Right lobe of liver (tissue), 6 donors: ENCODE measurements at regions not wholly inside any gene's neighbourhood (a gene's known extent, or its start where the extent isn't known, plus 50 kb on each side); places are given as distances from the start of the nearest gene placed in this dataset.

Source experiments
- ATAC-seq, 4 donors: fragments of 200-7000 bp; cut with Tn5 transposase; one replicate each; pipeline ENCODE4 v1.9.1; 2020; ENCODE audit warnings: mild to moderate bottlenecking in 4 of 4, moderate library complexity in 4 of 4
- DNase-seq, 3 donors: peaks; one replicate each; pipeline ENCODE4 v3.0.0-alpha.2; 2020
- H3K27ac ChIP-seq, 3 donors: fragments of 200-600 bp; one replicate each; pipeline ENCODE4 v1.8.0; 2022
- H3K27me3 ChIP-seq, 2 donors: fragments of 200-600 bp; one replicate each; pipeline ENCODE4 v1.8.0; 2022
- H3K36me3 ChIP-seq, 4 donors: fragments of 200-600 bp; sonication (generic) in 1 of 4; one replicate each; pipeline versions ENCODE4 v1.5.1 to v1.8.0; 2017 to 2022; ENCODE audit warnings: control low read depth in 1 of 4
- H3K4me1 ChIP-seq, 4 donors: fragments of 200-600 bp; sonication (generic) in 1 of 4; one replicate each; pipeline versions ENCODE4 v1.5.1 to v1.8.0; 2017 to 2022; ENCODE audit warnings: control low read depth in 1 of 4
- H3K4me3 ChIP-seq, 3 donors: fragments of 200-600 bp; one replicate each; pipeline ENCODE4 v1.8.0; 2022
- H3K9me3 ChIP-seq, 4 donors: fragments of 200-600 bp; sonication (generic) in 1 of 4; one replicate each; pipeline versions ENCODE4 v1.5.1 to v1.8.0; 2017 to 2022; ENCODE audit warnings: control low read depth in 1 of 4
- CTCF ChIP-seq, 4 donors: fragments of 200-600 bp in 3 of 4; fragments of 450-650 bp in 1 of 4; IDR thresholded peaks; one replicate each; pipeline versions ENCODE4 v1.5.1 to v1.8.0; 2016 to 2022; ENCODE audit warnings: antibody characterized with exemption in 4 of 4, mild to moderate bottlenecking in 2 of 4
- POLR2A ChIP-seq: fragments of 450-650 bp; IDR thresholded peaks from one replicate; pipeline ENCODE4 v1.6.1; 2017; ENCODE audit warnings: antibody characterized with exemption, mild to moderate bottlenecking
- WGBS: methylation state at CpG from one replicate; pipeline ENCODE4 v1.1.6; 2018; ENCODE audit warnings: low coverage, low lambda C conversion rate; ENCODE audit not compliant: insufficient coverage; ENCODE audit errors: missing lambda C conversion rate; 5-methylcytosine and 5-hydroxymethylcytosine counted together
- intact Hi-C, 2 donors: fragments of 100-400 bp; cut with DNase I; formaldehyde crosslinking; loops; one replicate each; pipeline versions ENCODE4 v1.11.2 to v1.14.1; 2022
- donor health status: DM: no; HTN: yes; CAD: no.
- donor health status: DM: no; HTN: no; CAD: no.
- donor health status: DM: no; HTN: no; CAD: no.
- donor health status: DM: no; HTN: yes; CAD: no.
- donor health status: DM: no; HTN: yes; CAD: no.

DNA sequence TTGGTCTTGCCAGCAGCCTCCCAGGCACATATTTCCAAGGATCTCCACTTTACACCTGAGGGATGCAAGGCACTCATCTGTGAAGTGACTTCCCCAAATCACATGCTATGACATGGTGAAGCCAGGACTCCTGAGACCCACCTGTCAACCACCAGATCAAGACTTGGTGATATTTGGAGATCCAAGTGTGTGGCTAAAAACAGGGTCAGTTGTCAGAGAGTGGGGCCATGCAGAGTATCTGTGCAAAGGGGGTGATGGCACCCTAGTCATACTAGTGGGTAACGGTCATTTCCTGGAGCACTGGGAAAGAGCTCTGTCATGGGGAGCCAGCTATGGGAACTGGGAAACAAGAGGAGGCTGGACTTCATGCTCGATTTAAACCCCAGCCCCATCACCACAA, 218.4 kb upstream of the IRS2 start:
- intact Hi-C loops, result no loop called here
- Histone ChIP-seq H3K4me1 (peaks cover 0 to 6% (median 0%) of the 10 kb centered on the region in 4 donors), H3K9me3 (no peaks in the 10 kb centered on the region), H3K27ac (no peak overlapping the region), H3K36me3 (no peaks in the 10 kb centered on the region), H3K27me3 (no peaks in the 10 kb centered on the region), H3K4me3 (no peak overlapping the region)
- 94% methylated on average over 2 of the region's 2 CpGs for WGBS
- no peak for DNase-seq
- TF ChIP-seq POLR2A (no peak), CTCF (IDR thresholded peaks at IDR 0.05) (no peak)
- ATAC-seq, result no peak

- H3K4me3 ChIP-seq, result no peak overlapping the region
- no peaks in the 10 kb centered on the region for H3K36me3 ChIP-seq
- H3K4me1 ChIP-seq, result peaks cover 0 to 24% (median 5%) of the 10 kb centered on the region in 4 donors
- no peaks in the 10 kb centered on the region for H3K9me3 ChIP-seq
- no peak for TF ChIP-seq POLR2A
- no peak overlapping the region for H3K27ac ChIP-seq
- H3K27me3 ChIP-seq, result no peaks in the 10 kb centered on the region
- 77% methylated on average over 7 of the region's 7 CpGs for WGBS
- DNase-seq, result no peak
- intact Hi-C loops, result no loop called here
- ATAC-seq, result no peak
Measured at GRCh38 chr13:110001670-110002275, 215.4 kb upstream of the IRS2 start.

- Histone ChIP-seq H3K4me3 (no peak overlapping the region), H3K27ac (no peak overlapping the region), H3K4me1 (peaks cover 0 to 24% (median 5%) of the 10 kb centered on the region in 4 donors), H3K36me3 (no peaks in the 10 kb centered on the region), H3K27me3 (no peaks in the 10 kb centered on the region), H3K9me3 (no peaks in the 10 kb centered on the region)
- ATAC-seq (no peak), DNase-seq (no peak)
- TF ChIP-seq POLR2A (no peak), CTCF (IDR thresholded peaks at IDR 0.05) (no peak)
- 83% methylated on average over 9 of the region's 12 CpGs for WGBS
- intact Hi-C loops, result no loop called here
Measured at GRCh38 chr13:110000534-110001345, 214.4 kb upstream of the IRS2 start.

DNA sequence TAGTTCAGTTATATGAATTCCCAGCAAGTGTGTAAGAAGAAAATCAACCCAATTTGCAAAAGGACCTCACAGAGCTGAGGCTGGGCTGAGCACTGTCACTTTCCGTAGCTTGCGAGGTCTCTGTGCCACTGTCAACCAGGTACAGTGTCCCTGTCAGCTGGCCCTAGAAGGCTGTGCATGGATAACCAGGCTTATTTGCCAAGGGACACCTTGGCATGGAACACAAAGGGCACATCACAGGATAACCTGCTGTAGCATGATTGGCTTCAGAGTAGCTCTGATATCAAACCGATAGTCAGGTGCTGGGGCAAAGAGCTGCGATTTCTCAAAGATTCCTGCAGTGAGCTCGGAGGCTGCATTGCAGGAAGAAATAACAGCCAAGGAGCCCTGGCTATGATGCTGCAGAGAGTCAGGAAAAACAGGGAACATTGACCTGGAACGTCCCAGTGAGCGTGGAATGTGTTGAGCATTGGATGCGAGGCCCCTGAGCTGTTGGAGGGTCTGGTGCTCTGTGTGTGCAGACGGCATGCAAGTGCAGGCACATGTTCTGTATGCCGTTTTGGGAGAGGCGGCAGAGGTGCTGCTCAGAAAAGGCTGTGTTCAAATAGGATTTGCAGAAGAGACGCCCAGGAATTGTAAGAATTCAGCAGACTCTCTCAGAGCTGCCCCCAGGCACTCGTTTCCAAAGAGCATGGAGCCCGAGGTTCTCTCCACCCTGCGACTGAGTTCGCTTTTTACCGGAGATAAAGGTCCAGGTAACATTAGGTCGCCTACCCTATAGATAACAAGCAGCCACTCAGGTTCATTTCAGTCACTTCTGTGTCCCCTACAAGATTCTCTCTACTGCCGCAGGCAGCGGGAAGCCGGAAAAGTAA, 213.5 kb upstream of the IRS2 start:
- Histone ChIP-seq H3K27ac (peak overlapping the region in 1 of 3 donors; percentile 8), H3K4me3 (no peak overlapping the region), H3K36me3 (no peaks in the 10 kb centered on the region), H3K27me3 (no peaks in the 10 kb centered on the region), H3K4me1 (peaks cover 0 to 24% (median 5%) of the 10 kb centered on the region in 4 donors), H3K9me3 (no peaks in the 10 kb centered on the region)
- ATAC-seq (peak; percentile 56 to 81 (median 74)), DNase-seq (peak in 1 of 3 donors; percentile 52)
- intact Hi-C loops, result no loop called here
- TF ChIP-seq POLR2A (no peak), CTCF (IDR thresholded peaks at IDR 0.05) (no peak)
- 47% methylated on average over 16 of the region's 21 CpGs for WGBS
